ENCODE measurements at regions not wholly inside any gene's neighbourhood (a gene's known extent, or its start where the extent isn't known, plus 50 kb on each side); places are given as distances from the start of the nearest gene placed in this dataset.
A peak's percentile ranks its signal among the peaks of the same experiment; 100 is the strongest.

- DNase-seq (ENCODE audit: low read depth) = no peak
Observed at GRCh38 chr19:28472843-28473242, 740.1 kb downstream of the UQCRFS1 start.

GRCh38 chr19:28471731-28472510 lies 741.0 kb downstream of the UQCRFS1 start:
- no peak for DNase-seq (ENCODE audit: low read depth)

GRCh38 chr19:28469544-28469943 lies 743.4 kb downstream of the UQCRFS1 start:
- no peak for DNase-seq (ENCODE audit: low read depth)

- DNase-seq (ENCODE audit: low read depth) = no peak
Observed at GRCh38 chr19:28468701-28469459, 744.1 kb downstream of the UQCRFS1 start.

GRCh38 chr19:28466107-28467045 lies 746.6 kb downstream of the UQCRFS1 start:
- peak; percentile 39 for DNase-seq (ENCODE audit: low read depth)

GRCh38 chr19:28465371-28466086 lies 747.4 kb downstream of the UQCRFS1 start:
- no peak for DNase-seq (ENCODE audit: low read depth)

- DNase-seq (ENCODE audit: low read depth) = no peak
Observed at GRCh38 chr19:28463493-28464053, 749.4 kb downstream of the UQCRFS1 start.

GRCh38 chr19:28457620-28458019 lies 755.3 kb downstream of the UQCRFS1 start:
- DNase-seq (ENCODE audit: low read depth) = no peak

GRCh38 chr19:28456708-28457320 lies 756.1 kb downstream of the UQCRFS1 start:
- DNase-seq (ENCODE audit: low read depth) = no peak

GRCh38 chr19:28456252-28456651 lies 756.7 kb downstream of the UQCRFS1 start:
- no peak for DNase-seq (ENCODE audit: low read depth)

- DNase-seq (ENCODE audit: low read depth) = no peak
Observed at GRCh38 chr19:28454083-28454482, 758.9 kb downstream of the UQCRFS1 start.

GRCh38 chr19:28453420-28453819 lies 759.5 kb downstream of the UQCRFS1 start:
- no peak for DNase-seq (ENCODE audit: low read depth)

GRCh38 chr19:28449803-28450202 lies 763.1 kb downstream of the UQCRFS1 start:
- no peak for DNase-seq (ENCODE audit: low read depth)

- no peak for DNase-seq (ENCODE audit: low read depth)
Observed at GRCh38 chr19:28446511-28446910, 766.4 kb downstream of the UQCRFS1 start.

- DNase-seq (ENCODE audit: low read depth) = no peak
Observed at GRCh38 chr19:28445826-28446225, 767.1 kb downstream of the UQCRFS1 start.

GRCh38 chr19:28444362-28444761 lies 768.6 kb downstream of the UQCRFS1 start:
- no peak for DNase-seq (ENCODE audit: low read depth)

GRCh38 chr19:28443361-28443760 lies 769.6 kb downstream of the UQCRFS1 start:
- DNase-seq (ENCODE audit: low read depth) = no peak

GRCh38 chr19:28437390-28438346 lies 775.3 kb downstream of the UQCRFS1 start:
- no peak for DNase-seq (ENCODE audit: low read depth)

GRCh38 chr19:28436320-28436719 lies 776.6 kb downstream of the UQCRFS1 start:
- no peak for DNase-seq (ENCODE audit: low read depth)
